GM12892 (cell line): ENCODE measurements at regions not wholly inside any gene's neighbourhood (a gene's known extent, or its start where the extent isn't known, plus 50 kb on each side); places are given as distances from the start of the nearest gene placed in this dataset.
"Not testable (repeated sequence)": the region's sequence is repeated elsewhere in the genome, so short reads cannot be mapped to it uniquely, and the experiment has no call there.

Source experiments
- POLR2A ChIP-seq: IDR thresholded peaks from 2 replicates; pipeline ENCODE4 v1.6.1; 2011; ENCODE audit warnings: low read depth, low read length, control low read depth
- POLR2AphosphoS5 ChIP-seq: IDR thresholded peaks from 2 replicates; pipeline ENCODE4 v1.6.1; 2011; ENCODE audit warnings: low read depth, low read length, control low read depth
- TAF1 ChIP-seq: IDR thresholded peaks from 2 replicates; pipeline ENCODE4 v1.6.1; 2011; ENCODE audit warnings: low read depth, mild to moderate bottlenecking, control low read depth, low read length, borderline replicate concordance

DNA sequence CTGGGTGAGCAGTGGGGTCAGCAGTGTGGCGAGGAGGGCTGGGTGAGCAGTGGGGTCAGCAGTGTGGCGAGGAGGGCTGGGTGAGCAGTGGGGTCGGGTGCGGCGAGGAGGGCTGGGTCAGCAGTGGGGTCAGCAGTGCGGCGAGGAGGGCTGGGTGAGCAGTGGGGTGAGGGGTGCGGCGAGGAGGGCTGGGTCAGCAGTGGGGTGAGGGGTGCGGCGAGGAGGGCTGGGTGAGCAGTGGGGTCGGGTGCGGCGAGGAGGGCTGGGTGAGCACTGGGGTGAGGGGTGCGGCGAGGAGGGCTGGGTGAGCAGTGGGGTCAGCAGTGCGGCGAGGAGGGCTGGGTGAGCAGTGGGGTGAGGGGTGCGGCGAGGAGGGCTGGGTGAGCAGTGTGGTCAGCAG lies 93.2 kb downstream of the METRNL start:
- TF ChIP-seq POLR2A, POLR2AphosphoS5, TAF1: not testable (repeated sequence)
